NB4 (cell line): ENCODE measurements at regions not wholly inside any gene's neighbourhood (a gene's known extent, or its start where the extent isn't known, plus 50 kb on each side); places are given as distances from the start of the nearest gene placed in this dataset.

Experiments
- CTCF ChIP-seq: IDR thresholded peaks from one replicate; pipeline ENCODE4 v1.5.1; 2012; ENCODE audit warnings: low read depth, low read length
- POLR2A ChIP-seq: IDR thresholded peaks from 2 replicates; pipeline ENCODE4 v1.6.1; 2011; ENCODE audit warnings: mild to moderate bottlenecking; ENCODE audit not compliant: insufficient read length; ENCODE audit errors: extremely low read depth

- no peak for TF ChIP-seq POLR2A
- TF ChIP-seq CTCF, result no peak
Measured at GRCh38 chr11:116117331-116118137, 613.3 kb upstream of the CADM1 start.
